Neural cell (in vitro differentiated cells): ENCODE measurements at regions not wholly inside any gene's neighbourhood (a gene's known extent, or its start where the extent isn't known, plus 50 kb on each side); places are given as distances from the start of the nearest gene placed in this dataset.

Source experiments
- H2AFZ ChIP-seq: fragments of 200-600, 300-800 bp; sonication (generic), shearing (Covaris generic); 2 replicates; pipeline ENCODE4 v1.6.0; 2014; ENCODE audit warnings: low read depth, mild to moderate bottlenecking, antibody characterized with exemption, low read length, moderate library complexity
- H3F3A ChIP-seq: fragments of 200-600 bp; shearing (Covaris generic); 2 replicates; pipeline ENCODE4 v1.6.1; 2016; ENCODE audit warnings: mild to moderate bottlenecking, moderate library complexity, mixed read lengths, antibody characterized with exemption, low read length; ENCODE audit not compliant: insufficient read depth, poor library complexity, severe bottlenecking
- H3K27ac ChIP-seq: fragments of 200-600, 300-800 bp; sonication (generic), shearing (Covaris generic); 2 replicates; pipeline ENCODE4 v1.5.1; 2014; ENCODE audit warnings: mild to moderate bottlenecking, low read length, moderate library complexity
- H3K27me3 ChIP-seq: fragments of 300-800, 200-600 bp; sonication (generic), shearing (Covaris generic); 2 replicates; pipeline ENCODE4 v1.6.0; 2014; ENCODE audit warnings: mild to moderate bottlenecking, low read depth, low read length, moderate library complexity; ENCODE audit not compliant: insufficient read depth
- H3K36me3 ChIP-seq: fragments of 300-800, 200-600 bp; sonication (generic), shearing (Covaris generic); 2 replicates; pipeline ENCODE4 v1.5.1; 2014; ENCODE audit warnings: mild to moderate bottlenecking, antibody characterized with exemption, low read length, moderate library complexity; ENCODE audit not compliant: insufficient read depth
- H3K4me2 ChIP-seq: fragments of 300-800, 200-600 bp; sonication (generic), shearing (Covaris generic); 2 replicates; pipeline ENCODE4 v1.6.0; 2014; ENCODE audit warnings: mild to moderate bottlenecking, low read length
- H3K4me3 ChIP-seq: fragments of 300-800, 200-600 bp; sonication (generic), shearing (Covaris generic); 2 replicates; pipeline ENCODE4 v1.5.1; 2014; ENCODE audit warnings: mild to moderate bottlenecking, low read length, moderate library complexity
- H3K79me2 ChIP-seq: fragments of 200-600 bp; shearing (Covaris generic); replicated peaks from 2 replicates; pipeline ENCODE4 v1.6.0; 2014; ENCODE audit warnings: mild to moderate bottlenecking, low read length, moderate library complexity; ENCODE audit not compliant: insufficient read depth
- H3K9ac ChIP-seq: fragments of 300-800, 200-600 bp; sonication (generic), shearing (Covaris generic); 2 replicates; pipeline ENCODE4 v1.6.1; 2016; ENCODE audit warnings: mild to moderate bottlenecking, low read length, mixed read lengths
- H3K9me2 ChIP-seq: fragments of 200-600 bp; shearing (Covaris generic); 2 replicates; pipeline ENCODE4 v1.6.1; 2016; ENCODE audit warnings: mild to moderate bottlenecking, low read length, mixed read lengths; ENCODE audit not compliant: insufficient read depth
- H3K9me3 ChIP-seq: fragments of 200-600, 300-800 bp; sonication (generic), shearing (Covaris generic); 2 replicates; pipeline ENCODE4 v1.6.1; 2016; ENCODE audit warnings: mild to moderate bottlenecking, mixed run types, low read length, moderate library complexity, mixed read lengths
- H4K20me1 ChIP-seq: fragments of 200-600 bp; shearing (Covaris generic); 2 replicates; pipeline ENCODE4 v1.6.1; 2016; ENCODE audit warnings: mild to moderate bottlenecking, mixed run types; ENCODE audit not compliant: insufficient read depth
- CTCF ChIP-seq: fragments of 450-650 bp; IDR thresholded peaks from 2 replicates; pipeline ENCODE4 v1.5.1; 2014; ENCODE audit warnings: antibody characterized with exemption, mild to moderate bottlenecking, moderate library complexity; ENCODE audit not compliant: poor library complexity, severe bottlenecking
- EP300 ChIP-seq: fragments of 450-650 bp; conservative IDR thresholded peaks from 2 replicates; pipeline ENCODE4 v1.6.1; 2014; ENCODE audit warnings: antibody characterized with exemption, mild to moderate bottlenecking, moderate library complexity; ENCODE audit not compliant: poor library complexity, severe bottlenecking
- EZH2 ChIP-seq: fragments of 200-600, 300-800 bp; shearing (Covaris generic), sonication (generic); IDR thresholded peaks from 2 replicates; pipeline ENCODE4 v1.6.1; 2014; ENCODE audit warnings: antibody characterized with exemption, low read length, borderline replicate concordance, mild to moderate bottlenecking; ENCODE audit not compliant: insufficient read depth, poor library complexity, severe bottlenecking
- MXI1 ChIP-seq: fragments of 450-650 bp; conservative IDR thresholded peaks from 2 replicates; pipeline ENCODE4 v1.6.1; 2014; ENCODE audit warnings: antibody characterized with exemption, mild to moderate bottlenecking; ENCODE audit not compliant: poor library complexity, severe bottlenecking
- POLR2AphosphoS5 ChIP-seq: IDR thresholded peaks from 2 replicates; pipeline ENCODE4 v1.6.1; 2012
- RAD21 ChIP-seq: fragments of 450-650 bp; conservative IDR thresholded peaks from 2 replicates; pipeline ENCODE4 v1.6.1; 2014; ENCODE audit warnings: antibody characterized with exemption, mild to moderate bottlenecking, moderate library complexity
- REST ChIP-seq: IDR thresholded peaks from 2 replicates; pipeline ENCODE4 v1.6.1; 2012; ENCODE audit warnings: borderline replicate concordance
- SMC3 ChIP-seq: fragments of 450-650 bp; conservative IDR thresholded peaks from 2 replicates; pipeline ENCODE4 v1.6.1; 2014; ENCODE audit warnings: antibody characterized with exemption, mild to moderate bottlenecking, moderate library complexity; ENCODE audit not compliant: poor library complexity
- TAF1 ChIP-seq: IDR thresholded peaks from 2 replicates; pipeline ENCODE4 v1.6.1; 2012; ENCODE audit warnings: low read depth

- no peaks in the 10 kb centered on the region for H3F3A ChIP-seq
- no peaks in the 10 kb centered on the region for H3K79me2 ChIP-seq
- no peak overlapping the region for H3K4me2 ChIP-seq
- H3K9me3 ChIP-seq, result no peaks in the 10 kb centered on the region
- no peaks in the 10 kb centered on the region for H3K27me3 ChIP-seq
- H3K9me2 ChIP-seq, result no peaks in the 10 kb centered on the region
- no peaks in the 10 kb centered on the region for H3K36me3 ChIP-seq
- no peak overlapping the region for H2AFZ ChIP-seq
- H3K9ac ChIP-seq, result no peak overlapping the region
- TF ChIP-seq EZH2 (no peak), RAD21 (no peak), TAF1 (no peak), POLR2AphosphoS5 (no peak), CTCF (no peak), EP300 (no peak), SMC3 (no peak), REST (no peak), MXI1 (no peak)
- no peak overlapping the region for H3K4me3 ChIP-seq
- H3K27ac ChIP-seq, result no peak overlapping the region
- no peaks in the 10 kb centered on the region for H4K20me1 ChIP-seq
Observed at GRCh38 chr6:101236709-101237108, 156.8 kb upstream of the GRIK2 start.

- H3K36me3 ChIP-seq, result no peaks in the 10 kb centered on the region
- no peak overlapping the region for H3K4me2 ChIP-seq
- no peaks in the 10 kb centered on the region for H3K27me3 ChIP-seq
- no peak for TF ChIP-seq TAF1
- no peak overlapping the region for H3K27ac ChIP-seq
- no peak overlapping the region for H2AFZ ChIP-seq
- no peaks in the 10 kb centered on the region for H3K79me2 ChIP-seq
- no peaks in the 10 kb centered on the region for H3K9me2 ChIP-seq
- no peaks in the 10 kb centered on the region for H3K9me3 ChIP-seq
- no peak overlapping the region for H3K4me3 ChIP-seq
- no peaks in the 10 kb centered on the region for H4K20me1 ChIP-seq
- H3F3A ChIP-seq, result no peaks in the 10 kb centered on the region
- H3K9ac ChIP-seq, result no peak overlapping the region
Observed at GRCh38 chr6:101241442-101241841, 152.1 kb upstream of the GRIK2 start.

GRCh38 chr6:101249470-101249869, 144.0 kb upstream of the GRIK2 start:
- Histone ChIP-seq H3K9me3 (peaks cover 4% of the 10 kb centered on the region), H3K27ac (no peak overlapping the region), H4K20me1 (no peaks in the 10 kb centered on the region), H3K9ac (no peak overlapping the region), H2AFZ (no peak overlapping the region), H3K36me3 (no peaks in the 10 kb centered on the region), H3K79me2 (no peaks in the 10 kb centered on the region), H3F3A (no peaks in the 10 kb centered on the region), H3K27me3 (no peaks in the 10 kb centered on the region), H3K4me3 (no peak overlapping the region), H3K4me2 (no peak overlapping the region), H3K9me2 (no peaks in the 10 kb centered on the region)
- TF ChIP-seq POLR2AphosphoS5 (no peak), SMC3 (no peak), CTCF (no peak), TAF1 (no peak), EP300 (no peak), MXI1 (no peak), REST (no peak), RAD21 (no peak), EZH2 (no peak)
